WTC11 (cell line): ENCODE measurements at regions not wholly inside any gene's neighbourhood (a gene's known extent, or its start where the extent isn't known, plus 50 kb on each side); places are given as distances from the start of the nearest gene placed in this dataset.

Source experiments
- ATAC-seq: fragments of 200-7000 bp; cut with Tn5 transposase; 2 replicates; pipeline ENCODE4 v1.10.0; 2021; ENCODE audit warnings: mild to moderate bottlenecking, moderate library complexity
- CTCF ChIA-PET: fragments of 300-600 bp; sonication (Branson Sonifier 250); formaldehyde crosslinking; loops from one replicate; lab custom pipeline; 2021; ENCODE audit warnings: antibody characterized with exemption; lab: Charles Lee
- POLR2A ChIA-PET: fragments of 350-600 bp; sonication (Branson Sonifier 250); formaldehyde crosslinking; loops from one replicate; lab custom pipeline; 2021; ENCODE audit warnings: antibody characterized with exemption; lab: Charles Lee
- DNase-seq: peaks from one replicate; pipeline ENCODE4 v3.0.0; 2021; ENCODE audit warnings: low spot score
- H3K27ac Mint-ChIP-seq: 2 replicates; pipeline ENCODE4 v1.8.0; 2021; ENCODE audit warnings: mixed read lengths
- H3K27me3 Mint-ChIP-seq: 2 replicates; pipeline ENCODE4 v1.8.0; 2021; ENCODE audit warnings: low read depth, mild to moderate bottlenecking, moderate library complexity, mixed read lengths
- H3K36me3 Mint-ChIP-seq: 2 replicates; pipeline ENCODE4 v1.8.0; 2021; ENCODE audit warnings: mixed read lengths
- H3K4me1 Mint-ChIP-seq: 2 replicates; pipeline ENCODE4 v1.8.0; 2022; ENCODE audit warnings: mixed read lengths
- H3K4me3 Mint-ChIP-seq: 2 replicates; pipeline ENCODE4 v1.8.0; 2021; ENCODE audit warnings: mild to moderate bottlenecking, moderate library complexity, mixed read lengths
- H3K9me3 Mint-ChIP-seq: 2 replicates; pipeline ENCODE4 v1.8.0; 2021; ENCODE audit warnings: mixed read lengths
- ARID4B ChIP-seq: sonication (generic); formaldehyde crosslinking; IDR thresholded peaks from 2 replicates; pipeline ENCODE4 v1.8.0; 2023; ENCODE audit warnings: missing genetic modification reagents, mild to moderate bottlenecking, borderline replicate concordance
- CBFB ChIP-seq: sonication (generic); formaldehyde crosslinking; IDR thresholded peaks from 2 replicates; pipeline ENCODE4 v1.8.1; 2022; ENCODE audit warnings: mild to moderate bottlenecking, low read depth, missing genetic modification reagents
- CDX4 ChIP-seq: fragments of 250-450 bp; sonication (Bioruptor Pico); IDR thresholded peaks from 2 replicates; pipeline ENCODE4 v1.9.0; 2021; ENCODE audit warnings: moderate library complexity, mild to moderate bottlenecking, inconsistent platforms, borderline replicate concordance
- CREM ChIP-seq: sonication (generic); formaldehyde crosslinking; IDR thresholded peaks from 2 replicates; pipeline ENCODE4 v1.8.1; 2022; ENCODE audit warnings: mild to moderate bottlenecking, missing genetic modification reagents, moderate library complexity
- E2F4 ChIP-seq: sonication (generic); formaldehyde crosslinking; IDR thresholded peaks from 2 replicates; pipeline ENCODE4 v1.8.1; 2022; ENCODE audit warnings: low read depth, mild to moderate bottlenecking, moderate library complexity, missing genetic modification reagents, borderline replicate concordance
- ESRRA ChIP-seq: sonication (generic); formaldehyde crosslinking; IDR thresholded peaks from 2 replicates; pipeline ENCODE4 v1.8.1; 2022; ENCODE audit warnings: mild to moderate bottlenecking, missing genetic modification reagents, borderline replicate concordance
- ETV6 ChIP-seq: sonication (generic); formaldehyde crosslinking; IDR thresholded peaks from 2 replicates; pipeline ENCODE4 v1.8.1; 2022; ENCODE audit warnings: mild to moderate bottlenecking, missing genetic modification reagents
- FOXK1 ChIP-seq: sonication (generic); formaldehyde crosslinking; IDR thresholded peaks from 2 replicates; pipeline ENCODE4 v1.8.0; 2022; ENCODE audit warnings: mild to moderate bottlenecking, moderate library complexity, missing genetic modification reagents
- FOXP4 ChIP-seq: sonication (generic); formaldehyde crosslinking; IDR thresholded peaks from 2 replicates; pipeline ENCODE4 v1.8.0; 2022; ENCODE audit warnings: mild to moderate bottlenecking, missing genetic modification reagents
- HMGA2 ChIP-seq: fragments of 250-450 bp; sonication (Bioruptor Pico); IDR thresholded peaks from 2 replicates; pipeline ENCODE4 v1.4.0; 2021; ENCODE audit warnings: mild to moderate bottlenecking, moderate library complexity
- JAZF1 ChIP-seq: fragments of 250-450 bp; sonication (Bioruptor Pico); IDR thresholded peaks from 2 replicates; pipeline ENCODE4 v1.9.0; 2021; ENCODE audit warnings: moderate library complexity, mild to moderate bottlenecking, inconsistent platforms
- OVOL2 ChIP-seq: fragments of 250-450 bp; sonication (Bioruptor Pico); IDR thresholded peaks from 2 replicates; pipeline ENCODE4 v1.9.0; 2021; ENCODE audit warnings: mild to moderate bottlenecking, borderline replicate concordance
- SP1 ChIP-seq: sonication (generic); formaldehyde crosslinking; conservative IDR thresholded peaks from 2 replicates; pipeline ENCODE4 v1.8.1; 2022; ENCODE audit warnings: missing genetic modification reagents
- TCF7 ChIP-seq: sonication (generic); formaldehyde crosslinking; IDR thresholded peaks from 2 replicates; pipeline ENCODE4 v1.8.0; 2022; ENCODE audit warnings: mild to moderate bottlenecking, low read depth, missing genetic modification reagents, moderate library complexity
- TP53 ChIP-seq: sonication (generic); formaldehyde crosslinking; IDR thresholded peaks from 2 replicates; pipeline ENCODE4 v1.8.1; 2023; ENCODE audit warnings: mild to moderate bottlenecking, missing genetic modification reagents
- ZMAT4 ChIP-seq: fragments of 250-450 bp; sonication (Bioruptor Pico); IDR thresholded peaks from 2 replicates; pipeline ENCODE4 v1.9.0; 2021; ENCODE audit warnings: mild to moderate bottlenecking
- ZNF138 ChIP-seq: sonication (generic); formaldehyde crosslinking; conservative IDR thresholded peaks from 2 replicates; pipeline ENCODE4 v1.8.1; 2022; ENCODE audit warnings: mild to moderate bottlenecking, moderate library complexity, missing genetic modification reagents
- ZNF263 ChIP-seq: sonication (generic); formaldehyde crosslinking; IDR thresholded peaks from 2 replicates; pipeline ENCODE4 v1.8.1; 2022; ENCODE audit warnings: low read depth, mild to moderate bottlenecking, moderate library complexity, missing genetic modification reagents
- ZNF396 ChIP-seq: fragments of 250-450 bp; sonication (Bioruptor Pico); IDR thresholded peaks from 2 replicates; pipeline ENCODE4 v1.8.0; 2021; ENCODE audit warnings: mild to moderate bottlenecking, moderate library complexity, borderline replicate concordance
- ZNF416 ChIP-seq: fragments of 250-450 bp; sonication (Bioruptor Pico); IDR thresholded peaks from 2 replicates; pipeline ENCODE4 v1.9.0; 2021; ENCODE audit warnings: mild to moderate bottlenecking, inconsistent platforms
- ZNF425 ChIP-seq: fragments of 250-450 bp; sonication (Bioruptor Pico); conservative IDR thresholded peaks from 2 replicates; pipeline ENCODE4 v1.9.0; 2021; ENCODE audit warnings: mild to moderate bottlenecking

GRCh38 chr2:58734365-58734764, 493.2 kb upstream of the FANCL start:
- H3K27me3 Mint-ChIP-seq = no peaks in the 10 kb centered on the region
- ATAC-seq = no peak
- H3K4me3 Mint-ChIP-seq = no peak overlapping the region
- TF ChIP-seq ZNF416 (CRISPR knock-in tag) (no peak), FOXK1 (CRISPR knock-in tag) (no peak), CBFB (no peak), CDX4 (no peak), ZNF425 (CRISPR knock-in tag) (no peak), ZNF138 (CRISPR knock-in tag) (no peak), HMGA2 (no peak), JAZF1 (no peak), ARID4B (CRISPR knock-in tag) (no peak), ZMAT4 (CRISPR knock-in tag) (no peak), ZNF263 (CRISPR knock-in tag) (no peak), SP1 (CRISPR knock-in tag) (no peak), CREM (no peak), E2F4 (CRISPR knock-in tag) (no peak), ESRRA (no peak), ZNF396 (CRISPR knock-in tag) (no peak), ETV6 (CRISPR knock-in tag) (no peak)
- no peak for DNase-seq
- H3K4me1 Mint-ChIP-seq = peaks cover 21% of the 10 kb centered on the region
- no peak overlapping the region for H3K27ac Mint-ChIP-seq
- CTCF ChIA-PET = interaction anchor here (1.1 kb wide), 1 partner anchor 975 kb away, joined by 3 read pairs; no protein-coding TSS in a partner anchor
- no peaks in the 10 kb centered on the region for H3K36me3 Mint-ChIP-seq
- H3K9me3 Mint-ChIP-seq = no peaks in the 10 kb centered on the region
- POLR2A ChIA-PET = no interaction called here

GRCh38 chr2:58732999-58733398, 491.9 kb upstream of the FANCL start:
- no peaks in the 10 kb centered on the region for H3K9me3 Mint-ChIP-seq
- no peak overlapping the region for H3K4me3 Mint-ChIP-seq
- ChIA-PET CTCF (no interaction called here), POLR2A (no interaction called here)
- ATAC-seq (peak; percentile 41; the same call in 1 of the 2 replicates), DNase-seq (no peak)
- peaks cover 21% of the 10 kb centered on the region for H3K4me1 Mint-ChIP-seq
- H3K27me3 Mint-ChIP-seq = no peaks in the 10 kb centered on the region
- no peaks in the 10 kb centered on the region for H3K36me3 Mint-ChIP-seq
- H3K27ac Mint-ChIP-seq = peak overlapping the region; percentile 64
- TF ChIP-seq FOXP4 (CRISPR knock-in tag) = no peak
- no peak for TF ChIP-seq ZNF425 (CRISPR knock-in tag)
- no peak for TF ChIP-seq OVOL2 (CRISPR knock-in tag)
- TF ChIP-seq TCF7 (CRISPR knock-in tag) = no peak
- TF ChIP-seq TP53 (CRISPR knock-in tag) = no peak
